HG03108 (cell line): ENCODE measurements at regions not wholly inside any gene's neighbourhood (a gene's known extent, or its start where the extent isn't known, plus 50 kb on each side); places are given as distances from the start of the nearest gene placed in this dataset.

Experiments
- ATAC-seq: cut with Tn5 transposase; IDR thresholded peaks from one replicate; pipeline ENCODE4 v1.9.1; 2021; ENCODE audit warnings: moderate library complexity; ENCODE audit not compliant: unreplicated experiment

DNA sequence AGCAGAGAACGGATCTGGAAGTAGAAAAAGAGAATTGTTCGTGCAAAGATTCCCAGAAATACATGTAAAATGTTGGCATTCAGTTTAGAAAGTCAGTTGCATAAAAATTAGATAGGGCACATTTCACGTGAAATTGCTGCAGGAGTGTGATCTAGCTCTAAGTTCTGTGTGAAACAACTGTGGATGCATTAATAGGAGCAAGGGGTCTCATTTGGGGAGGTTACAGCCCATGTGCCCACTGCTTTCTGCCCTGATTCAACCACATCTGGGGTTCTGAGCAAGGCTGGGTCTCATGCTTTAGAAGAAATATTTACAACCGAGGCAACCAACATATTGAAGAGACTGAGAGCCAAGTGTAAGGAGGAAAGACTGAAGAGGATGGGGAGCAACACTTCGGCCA is 639.0 kb downstream of the BCOR start:
- ATAC-seq = no peak

- no peak for ATAC-seq
These were observed 638.6 kb downstream of the BCOR start for GRCh38 chrX:39459204-39459603.

DNA sequence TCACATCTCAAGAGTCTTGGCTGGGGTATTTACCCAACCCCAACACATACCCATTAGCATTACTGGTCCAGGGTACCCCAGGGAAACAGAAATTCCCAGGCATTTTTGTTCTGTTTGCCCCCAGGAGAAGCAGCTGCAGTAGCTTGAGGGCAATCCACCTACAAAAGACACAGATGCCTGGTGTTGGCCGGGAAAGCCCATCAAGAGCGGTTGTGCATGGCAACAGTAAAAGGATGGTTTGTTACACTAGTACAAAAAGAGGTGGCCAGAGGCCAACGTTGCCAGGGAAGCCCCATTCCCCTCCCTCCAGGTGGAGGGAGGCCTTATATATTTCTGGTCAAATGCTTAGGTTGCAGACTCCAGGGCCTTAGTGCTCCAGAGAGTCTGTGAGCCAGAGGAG is 637.8 kb downstream of the BCOR start:
- no peak for ATAC-seq

- ATAC-seq = no peak
These were observed 637.3 kb downstream of the BCOR start for GRCh38 chrX:39460499-39460898.

DNA sequence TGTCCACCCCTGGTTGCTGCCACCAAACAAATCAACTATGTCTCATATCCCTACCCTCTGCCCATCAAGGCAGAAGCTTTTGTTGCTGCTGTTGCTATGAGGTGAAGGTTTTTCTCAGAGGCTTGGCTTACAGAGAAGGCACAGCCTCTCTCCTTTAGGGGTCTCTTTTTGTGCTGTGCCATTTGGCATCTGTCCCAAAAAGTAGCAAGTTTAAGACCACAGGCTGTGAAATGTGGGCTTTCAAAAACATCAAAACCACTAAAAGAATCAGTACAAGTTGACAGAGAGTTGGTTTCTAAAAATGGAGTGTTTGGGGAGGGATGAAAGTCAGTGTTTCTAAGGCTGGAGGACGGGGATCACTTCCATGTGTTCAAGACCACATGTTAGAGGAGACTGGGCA is 634.9 kb downstream of the BCOR start:
- no peak for ATAC-seq

DNA sequence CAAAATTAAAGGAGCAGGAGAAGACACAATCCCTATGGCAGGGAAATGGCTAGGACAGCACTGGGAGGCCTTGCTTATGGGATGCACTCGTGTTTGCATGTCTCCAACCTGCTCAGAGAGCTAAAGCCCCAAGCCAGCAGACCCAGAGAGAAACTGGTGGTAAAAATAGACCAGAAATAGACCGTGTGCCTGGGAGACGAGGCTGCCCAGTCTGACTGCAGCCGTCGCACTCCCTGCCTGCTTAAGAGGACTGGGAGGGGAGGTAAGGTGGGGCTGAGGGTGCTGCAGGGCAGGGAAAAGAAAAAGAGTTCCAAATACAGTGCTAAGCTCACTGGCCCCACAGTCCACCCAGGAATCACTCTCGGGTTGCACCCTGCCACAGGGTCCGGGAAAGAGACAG is 633.5 kb downstream of the BCOR start:
- no peak for ATAC-seq

GRCh38 chrX:39465467-39465866 is 632.3 kb downstream of the BCOR start:
- no peak for ATAC-seq

GRCh38 chrX:39465906-39466305 is 631.9 kb downstream of the BCOR start:
- no peak for ATAC-seq

- ATAC-seq = no peak
These were observed 628.6 kb downstream of the BCOR start for GRCh38 chrX:39469126-39469525.

DNA sequence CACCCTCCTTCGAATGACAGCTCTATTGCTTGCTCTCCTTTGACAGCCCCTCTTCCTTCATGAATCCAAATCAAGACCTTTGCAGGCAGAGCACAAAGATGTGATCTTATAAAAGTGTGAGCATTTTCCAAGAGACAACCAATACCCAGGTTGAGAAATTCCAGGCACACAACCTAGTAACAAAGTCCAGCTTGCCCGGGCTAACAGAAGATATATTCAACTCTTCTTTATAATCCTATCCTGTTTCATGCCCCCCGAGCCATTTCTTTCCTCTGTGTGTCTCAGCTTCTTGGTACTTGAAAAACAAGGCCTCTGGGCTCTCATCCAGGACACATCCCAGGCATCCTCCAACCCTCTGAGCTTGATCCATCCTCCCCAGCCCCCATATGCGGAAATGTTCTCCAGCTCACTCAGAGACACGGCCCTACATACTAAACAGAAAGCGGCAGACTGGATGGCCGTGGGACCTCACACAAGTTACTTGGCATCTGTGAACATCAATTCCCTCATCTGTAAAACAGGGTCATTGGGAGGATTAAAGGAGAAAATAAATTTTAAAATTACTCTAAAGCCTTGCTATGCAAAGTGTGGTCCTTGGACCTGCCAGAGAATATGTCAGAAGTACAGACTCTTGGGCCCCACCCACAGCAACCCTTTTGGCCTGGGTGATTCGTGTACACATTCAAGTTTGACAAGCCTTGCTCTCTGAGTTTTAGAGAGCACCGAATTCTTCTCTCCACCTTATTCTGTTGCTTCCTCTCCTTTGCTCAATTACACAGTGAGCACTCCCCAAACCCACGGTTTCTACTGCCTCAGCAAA is 627.0 kb downstream of the BCOR start:
- ATAC-seq = no peak

- no peak for ATAC-seq
These were observed 625.6 kb downstream of the BCOR start for GRCh38 chrX:39472161-39472560.

DNA sequence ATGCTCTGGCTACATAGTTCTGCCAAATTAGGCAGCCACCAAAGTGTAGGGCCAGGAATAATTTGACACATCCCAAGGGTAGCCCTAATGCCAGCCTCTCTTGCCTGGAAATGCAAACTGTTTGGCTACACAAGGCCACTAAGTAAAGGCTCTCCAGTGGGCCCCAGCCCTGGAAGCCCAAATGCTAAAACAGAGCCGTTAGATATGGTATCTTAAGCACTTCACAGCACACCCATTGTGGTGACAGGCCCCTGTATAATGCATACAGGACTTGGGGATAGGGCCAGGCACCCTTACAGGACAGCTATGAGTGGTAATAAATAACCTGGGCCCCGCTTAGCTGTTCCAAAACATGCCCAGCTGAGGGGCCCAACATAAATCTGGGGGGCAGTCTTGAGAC is 623.9 kb downstream of the BCOR start:
- ATAC-seq = no peak

- no peak for ATAC-seq
These were observed 622.4 kb downstream of the BCOR start for GRCh38 chrX:39475372-39475771.

DNA sequence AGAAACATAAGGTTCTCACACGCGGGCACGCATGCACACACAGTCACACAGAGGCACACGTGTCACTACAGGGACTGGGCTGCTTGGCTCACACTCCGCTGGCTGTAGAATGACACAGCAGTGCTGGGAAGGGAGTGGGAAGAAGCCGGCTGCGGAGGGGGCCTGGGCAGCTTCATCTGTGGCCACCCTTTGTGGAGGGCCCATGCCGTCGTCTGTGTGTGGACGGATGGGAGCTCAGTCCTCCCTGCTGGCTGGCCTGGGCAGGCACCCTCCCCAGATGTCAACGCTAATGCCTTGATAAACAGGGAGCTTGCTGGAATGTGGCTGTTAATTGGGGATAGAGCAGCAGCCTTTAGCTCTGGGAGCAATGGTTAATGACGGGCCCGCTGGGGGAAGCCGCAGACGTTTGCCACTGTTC is 621.1 kb downstream of the BCOR start:
- no peak for ATAC-seq

GRCh38 chrX:39477031-39477761 is 620.6 kb downstream of the BCOR start:
- no peak for ATAC-seq

DNA sequence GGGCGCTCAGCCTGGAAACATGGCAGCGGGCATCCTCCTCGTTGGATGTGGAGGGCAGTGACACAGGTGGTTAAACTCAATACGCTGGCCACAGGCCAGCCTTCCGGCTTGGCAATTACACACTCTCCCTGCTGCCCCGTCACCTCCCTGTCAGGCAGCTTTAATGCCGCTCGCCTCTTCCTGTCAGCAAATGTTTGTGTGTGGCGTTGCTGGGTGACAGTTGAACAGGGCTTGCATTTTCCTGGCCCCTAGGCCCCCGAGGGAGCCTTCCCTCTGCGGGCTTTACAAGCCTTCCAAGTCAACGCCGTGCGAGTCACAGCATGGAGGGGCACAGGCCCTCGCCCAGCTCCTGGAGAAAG is 620.0 kb downstream of the BCOR start:
- ATAC-seq = no peak

GRCh38 chrX:39479856-39480255 is 617.9 kb downstream of the BCOR start:
- no peak for ATAC-seq

DNA sequence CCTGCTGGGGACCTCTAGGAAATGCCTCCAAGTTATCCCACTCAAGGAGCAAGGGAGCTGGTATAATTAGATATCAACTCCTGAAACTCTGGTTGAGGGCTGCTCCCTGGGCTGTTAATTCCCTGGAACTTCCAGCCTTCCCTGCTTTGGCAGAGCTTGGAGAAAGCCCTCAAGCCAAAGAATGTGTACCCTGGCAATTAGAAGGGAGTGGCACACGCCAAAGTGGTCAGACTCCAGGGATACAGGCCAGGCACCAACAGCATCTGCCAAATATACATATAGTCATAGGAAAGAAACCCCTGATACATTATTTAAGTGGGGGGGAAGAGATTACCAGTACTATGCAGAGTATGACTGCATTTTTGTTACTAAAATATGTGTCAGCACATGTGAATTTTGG is 616.8 kb downstream of the BCOR start:
- no peak for ATAC-seq

DNA sequence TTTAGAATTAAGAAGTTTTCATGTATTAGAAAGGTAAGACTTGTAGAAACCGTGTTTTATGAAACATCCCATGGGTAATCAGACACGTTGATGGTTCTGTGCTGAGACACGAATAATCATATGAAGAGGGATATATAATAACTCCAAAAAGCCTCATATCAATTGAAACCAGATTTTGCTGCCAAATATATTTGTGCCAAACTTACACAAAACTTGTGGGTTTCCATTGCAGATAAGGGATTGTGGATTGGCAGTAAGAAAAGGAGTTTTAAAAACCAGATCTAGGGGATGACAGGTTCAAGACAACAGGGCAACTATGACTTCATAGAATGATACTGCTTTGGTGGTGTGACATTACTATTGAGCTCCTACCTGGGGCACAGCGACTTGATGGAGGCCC is 616.1 kb downstream of the BCOR start:
- ATAC-seq = no peak

- no peak for ATAC-seq
These were observed 613.3 kb downstream of the BCOR start for GRCh38 chrX:39484159-39485068.

DNA sequence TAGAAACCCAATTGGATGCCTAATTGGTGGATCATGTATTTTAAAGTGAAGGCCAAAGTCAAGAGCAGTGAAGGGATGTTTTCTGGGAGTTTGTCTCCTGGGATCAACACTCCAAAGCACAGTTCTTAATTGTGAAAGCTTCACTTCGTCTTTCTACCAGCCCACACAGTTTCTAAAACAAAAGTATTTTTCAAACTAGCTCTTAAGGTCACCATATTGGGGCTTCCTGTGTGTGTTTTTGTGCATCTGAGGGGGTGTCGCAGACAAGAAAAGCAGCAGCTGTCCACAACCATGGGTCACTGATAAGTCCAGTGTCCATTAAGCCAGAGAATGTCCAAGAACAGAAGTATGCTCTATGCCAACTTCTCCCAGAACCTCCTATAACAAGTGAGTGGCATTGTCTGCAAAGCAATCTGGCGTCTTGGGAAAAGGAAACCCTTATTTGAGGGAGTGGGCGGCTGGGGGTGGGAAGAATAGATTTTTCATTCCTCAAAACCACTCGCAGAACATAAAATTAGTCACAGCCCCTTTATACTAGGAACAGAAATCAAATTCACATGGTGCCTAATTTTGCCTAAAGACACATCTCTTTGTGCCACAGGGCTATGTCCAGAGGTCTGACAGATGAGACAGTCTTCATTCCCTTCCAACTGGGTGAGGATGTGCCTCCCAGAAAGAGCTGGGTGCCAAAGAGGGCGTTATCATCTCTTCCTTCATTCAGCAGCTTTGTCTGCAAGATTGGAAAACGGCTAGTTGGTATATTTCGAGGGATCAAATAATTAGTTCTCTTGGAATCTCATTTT is 610.4 kb downstream of the BCOR start:
- ATAC-seq = peak; percentile 41
